GM12801 (cell line): ENCODE measurements at regions not wholly inside any gene's neighbourhood (a gene's known extent, or its start where the extent isn't known, plus 50 kb on each side); places are given as distances from the start of the nearest gene placed in this dataset.

Experiments
- TF ChIP-seq, protein P1 (sequence below): IDR thresholded peaks from one replicate; pipeline ENCODE4 v1.5.1; 2011; ENCODE audit warnings: control low read depth; ENCODE audit not compliant: insufficient read length; ENCODE audit errors: extremely low read depth

DNA sequence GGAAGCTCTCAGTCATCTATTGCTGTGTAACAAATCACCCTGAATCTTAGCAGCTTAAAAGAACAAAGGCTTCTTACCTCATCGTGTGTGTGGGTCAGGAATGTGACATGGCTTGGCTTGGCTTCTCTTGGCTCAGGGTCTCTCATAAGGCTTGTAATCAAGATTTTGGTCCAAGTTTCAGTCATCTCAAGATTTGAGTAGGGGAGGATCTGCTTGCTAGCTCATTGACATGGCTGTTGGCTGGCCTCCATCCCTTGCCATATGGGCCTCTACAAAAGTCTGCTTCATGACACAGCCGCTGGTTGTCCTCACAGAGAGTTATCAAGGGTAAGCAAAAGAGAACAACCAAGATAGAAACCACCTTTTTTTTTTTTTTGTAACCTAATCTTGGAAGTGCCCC lies 207.7 kb downstream of the PTPRC start:
- TF ChIP-seq, protein P1, sequence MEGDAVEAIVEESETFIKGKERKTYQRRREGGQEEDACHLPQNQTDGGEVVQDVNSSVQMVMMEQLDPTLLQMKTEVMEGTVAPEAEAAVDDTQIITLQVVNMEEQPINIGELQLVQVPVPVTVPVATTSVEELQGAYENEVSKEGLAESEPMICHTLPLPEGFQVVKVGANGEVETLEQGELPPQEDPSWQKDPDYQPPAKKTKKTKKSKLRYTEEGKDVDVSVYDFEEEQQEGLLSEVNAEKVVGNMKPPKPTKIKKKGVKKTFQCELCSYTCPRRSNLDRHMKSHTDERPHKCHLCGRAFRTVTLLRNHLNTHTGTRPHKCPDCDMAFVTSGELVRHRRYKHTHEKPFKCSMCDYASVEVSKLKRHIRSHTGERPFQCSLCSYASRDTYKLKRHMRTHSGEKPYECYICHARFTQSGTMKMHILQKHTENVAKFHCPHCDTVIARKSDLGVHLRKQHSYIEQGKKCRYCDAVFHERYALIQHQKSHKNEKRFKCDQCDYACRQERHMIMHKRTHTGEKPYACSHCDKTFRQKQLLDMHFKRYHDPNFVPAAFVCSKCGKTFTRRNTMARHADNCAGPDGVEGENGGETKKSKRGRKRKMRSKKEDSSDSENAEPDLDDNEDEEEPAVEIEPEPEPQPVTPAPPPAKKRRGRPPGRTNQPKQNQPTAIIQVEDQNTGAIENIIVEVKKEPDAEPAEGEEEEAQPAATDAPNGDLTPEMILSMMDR, result no peak

DNA sequence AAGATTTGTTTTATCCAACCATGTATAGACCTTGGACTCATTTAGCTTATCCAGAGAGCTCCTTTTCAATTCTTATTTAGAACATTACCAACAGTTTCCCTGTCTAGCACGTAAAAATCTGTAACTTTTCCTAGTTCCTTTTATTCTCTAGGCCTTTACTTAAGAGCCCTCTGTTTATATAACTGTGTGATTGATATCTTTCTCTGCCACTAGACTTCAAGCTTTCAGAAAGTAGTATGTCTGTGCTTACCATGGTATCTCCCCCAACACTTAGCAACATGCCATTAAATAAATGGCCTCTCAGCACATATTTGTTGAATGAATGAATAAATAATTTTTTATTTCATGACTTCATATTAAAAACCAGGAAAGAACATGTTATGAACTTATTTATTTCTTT lies 209.4 kb downstream of the PTPRC start:
- TF ChIP-seq, protein P1, result no peak

DNA sequence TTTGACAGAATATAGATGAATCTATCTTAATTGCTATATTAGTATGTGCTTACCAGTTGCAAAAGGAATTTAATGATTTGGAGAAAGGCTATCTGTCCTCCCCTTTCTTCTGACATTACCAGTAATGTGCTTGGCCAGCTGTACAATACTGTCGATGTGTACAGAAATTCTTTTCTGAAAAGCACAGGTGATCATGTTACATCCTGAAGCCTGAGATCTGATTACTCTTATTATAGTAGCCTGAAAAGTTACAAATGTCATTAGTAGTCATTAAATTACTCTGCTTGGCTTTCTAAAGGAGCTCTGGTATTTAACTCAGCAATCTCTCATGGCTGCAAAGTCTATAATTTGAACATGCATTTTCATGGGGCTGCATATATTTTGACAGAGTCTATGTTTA lies 209.8 kb downstream of the PTPRC start:
- TF ChIP-seq, protein P1, result no peak

DNA sequence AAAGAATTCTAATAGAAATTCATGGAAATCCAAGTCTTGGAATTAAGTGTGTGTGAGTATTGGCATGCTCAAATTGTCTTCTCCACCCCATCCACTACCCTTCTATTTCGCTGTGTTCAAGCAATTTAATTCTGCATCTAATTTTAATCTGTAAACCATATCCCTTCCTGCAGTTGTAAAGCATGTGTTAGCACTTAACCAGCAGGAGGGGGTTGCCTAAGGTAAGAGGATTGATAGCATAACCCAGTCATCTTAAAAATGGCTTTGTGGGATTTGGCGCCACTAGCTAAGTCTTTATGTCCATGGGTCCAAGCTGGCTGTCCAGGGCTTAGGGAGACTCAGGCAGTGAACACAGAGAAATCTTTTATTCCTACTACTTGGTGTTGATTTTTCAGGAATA lies 210.3 kb downstream of the PTPRC start:
- TF ChIP-seq, protein P1, result no peak

- TF ChIP-seq, protein P1, result no peak
Measured at GRCh38 chr1:198850196-198850595, 211.4 kb downstream of the PTPRC start.

DNA sequence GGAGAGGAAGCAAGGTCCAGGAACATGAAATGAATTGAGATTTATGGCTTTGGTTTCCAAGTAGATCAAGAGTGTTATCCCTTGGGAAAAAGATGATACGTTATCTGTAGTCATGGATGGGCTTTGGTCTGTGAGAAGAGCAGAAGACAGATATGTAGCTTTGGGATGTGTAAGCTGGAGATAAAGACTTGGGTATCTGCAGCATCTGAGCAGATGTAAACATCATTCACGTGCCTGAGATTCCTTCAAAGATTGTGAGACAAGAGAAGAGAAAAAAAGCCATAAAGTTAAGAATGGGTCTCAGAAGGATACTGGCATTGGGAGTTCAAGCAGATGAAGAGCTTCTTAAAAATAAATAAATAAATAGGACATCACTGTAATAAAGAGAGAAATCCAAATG lies 217.8 kb downstream of the PTPRC start:
- TF ChIP-seq, protein P1, result no peak

DNA sequence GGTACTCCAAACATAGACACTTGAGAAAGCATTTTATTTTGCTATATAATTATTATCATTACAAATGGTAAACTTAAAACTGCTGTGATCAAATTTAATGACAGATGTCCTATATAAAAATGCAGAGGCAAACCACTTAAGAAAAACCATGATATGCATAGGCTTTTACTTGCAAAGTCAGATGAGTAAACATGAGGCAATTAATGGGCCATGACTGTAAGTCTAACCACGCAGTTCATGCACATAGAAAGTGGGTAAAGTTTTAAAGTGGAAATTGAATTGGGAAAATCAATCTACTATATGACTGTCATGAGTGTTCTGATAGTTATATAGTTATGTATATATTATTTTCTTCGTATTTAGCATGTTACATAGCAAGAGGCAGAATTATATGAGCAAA lies 219.2 kb downstream of the PTPRC start:
- TF ChIP-seq, protein P1, result no peak

DNA sequence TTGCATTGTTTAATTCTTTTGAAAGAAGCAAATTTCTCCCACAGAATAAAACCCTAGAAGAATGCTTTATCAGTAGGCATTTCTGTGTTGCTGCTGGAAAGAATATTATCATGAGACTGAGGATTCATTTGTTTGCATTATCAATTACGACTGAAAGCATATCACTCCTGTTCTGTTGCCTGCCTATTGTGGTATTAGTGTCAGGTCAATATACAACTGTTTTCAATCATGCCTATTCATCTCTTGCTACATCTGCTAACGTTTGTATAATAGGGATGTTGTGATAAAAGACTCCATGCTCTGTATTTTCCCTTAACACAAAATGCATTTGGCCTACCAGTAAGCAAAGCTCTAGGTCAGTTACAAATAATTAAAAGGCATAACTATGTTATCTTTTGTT lies 221.5 kb downstream of the PTPRC start:
- TF ChIP-seq, protein P1, result no peak
